HG03108 (cell line): ENCODE measurements at regions not wholly inside any gene's neighbourhood (a gene's known extent, or its start where the extent isn't known, plus 50 kb on each side); places are given as distances from the start of the nearest gene placed in this dataset.

Source experiments
- ATAC-seq: cut with Tn5 transposase; IDR thresholded peaks from one replicate; pipeline ENCODE4 v1.9.1; 2021; ENCODE audit warnings: moderate library complexity; ENCODE audit not compliant: unreplicated experiment

GRCh38 chr1:34406833-34407539, 230.3 kb downstream of the C1orf94 start:
- no peak for ATAC-seq

GRCh38 chr1:34408011-34408410, 231.3 kb downstream of the C1orf94 start:
- ATAC-seq, result no peak

GRCh38 chr1:34409689-34410229, 233.1 kb downstream of the C1orf94 start:
- ATAC-seq, result no peak

- no peak for ATAC-seq
These were observed 236.1 kb downstream of the C1orf94 start for GRCh38 chr1:34412598-34413370.

GRCh38 chr1:34415140-34415539, 238.4 kb downstream of the C1orf94 start:
- ATAC-seq, result no peak

GRCh38 chr1:34418166-34418565, 241.5 kb downstream of the C1orf94 start:
- no peak for ATAC-seq

GRCh38 chr1:34419663-34420136, 243.0 kb downstream of the C1orf94 start:
- no peak for ATAC-seq

- no peak for ATAC-seq
These were observed 248.3 kb downstream of the C1orf94 start for GRCh38 chr1:34425046-34425445.

GRCh38 chr1:34425785-34426184, 249.1 kb downstream of the C1orf94 start:
- no peak for ATAC-seq

- no peak for ATAC-seq
These were observed 249.7 kb downstream of the C1orf94 start for GRCh38 chr1:34426325-34426896.

GRCh38 chr1:34427170-34427569, 250.5 kb downstream of the C1orf94 start:
- no peak for ATAC-seq

- no peak for ATAC-seq
These were observed 256.4 kb downstream of the C1orf94 start for GRCh38 chr1:34433099-34433498.

GRCh38 chr1:34436836-34437235, 260.1 kb downstream of the C1orf94 start:
- ATAC-seq, result no peak

GRCh38 chr1:34441259-34442069, 264.8 kb downstream of the C1orf94 start:
- no peak for ATAC-seq

- no peak for ATAC-seq
These were observed 267.8 kb downstream of the C1orf94 start for GRCh38 chr1:34444516-34444915.

- ATAC-seq, result no peak
These were observed 273.6 kb downstream of the C1orf94 start for GRCh38 chr1:34450325-34450724.

- ATAC-seq, result no peak
These were observed 275.7 kb downstream of the C1orf94 start for GRCh38 chr1:34452451-34452850.

GRCh38 chr1:34455121-34455520, 278.4 kb downstream of the C1orf94 start:
- no peak for ATAC-seq

- no peak for ATAC-seq
These were observed 283.5 kb downstream of the C1orf94 start for GRCh38 chr1:34460193-34460592.

GRCh38 chr1:34470401-34470800, 284.4 kb upstream of the GJB5 start:
- ATAC-seq, result no peak

GRCh38 chr1:34474566-34474965, 280.3 kb upstream of the GJB5 start:
- no peak for ATAC-seq
